Esophagus squamous epithelium (tissue), 5 donors: ENCODE measurements at regions not wholly inside any gene's neighbourhood (a gene's known extent, or its start where the extent isn't known, plus 50 kb on each side); places are given as distances from the start of the nearest gene placed in this dataset.
"Not testable (repeated sequence)": the region's sequence is repeated elsewhere in the genome, so short reads cannot be mapped to it uniquely, and the experiment has no call there.

Source experiments
- DNase-seq: peaks from one replicate; lab custom pipeline; 2025; lab: John Stamatoyannopoulos, UW
- H3K27ac ChIP-seq, 4 donors: fragments of 200-600 bp; sonication (generic); one replicate each; pipeline ENCODE4 v1.5.1; 2016 to 2019; ENCODE audit warnings: mild to moderate bottlenecking in 1 of 4
- H3K27me3 ChIP-seq, 4 donors: fragments of 200-600 bp; sonication (generic); 1 replicate in 3 of 4; 2 replicates in 1 of 4; pipeline versions ENCODE4 v1.5.1 to v1.6.0; 2017 to 2021; ENCODE audit warnings: antibody characterized with exemption in 1 of 4
- H3K36me3 ChIP-seq, 3 donors: fragments of 200-600 bp; sonication (generic); one replicate each; pipeline ENCODE4 v1.5.1; 2016 to 2019
- H3K4me1 ChIP-seq, 3 donors: fragments of 200-600 bp; sonication (generic); one replicate each; pipeline ENCODE4 v1.5.1; 2017 to 2019
- H3K4me3 ChIP-seq, 4 donors: fragments of 200-600 bp; sonication (generic); 1 replicate in 3 of 4; 2 replicates in 1 of 4; pipeline ENCODE4 v1.5.1; 2016 to 2019; ENCODE audit warnings: mild to moderate bottlenecking in 2 of 4, moderate library complexity in 1 of 4
- H3K9me3 ChIP-seq, 3 donors: fragments of 200-600 bp; sonication (generic); one replicate each; pipeline ENCODE4 v1.5.1; 2016 to 2019
- CTCF ChIP-seq, 6 experiments: fragments of 450-650 bp in 4 of 6; fragments of 200-600 bp in 2 of 6; sonication (generic) in 2 of 6; IDR thresholded peaks; one replicate each; pipeline ENCODE4 v1.5.1; 2016 to 2019; ENCODE audit warnings: antibody characterized with exemption in 6 of 6, mild to moderate bottlenecking in 4 of 6, moderate library complexity in 4 of 6
- POLR2A ChIP-seq, 4 donors: fragments of 450-650 bp; IDR thresholded peaks; one replicate each; pipeline ENCODE4 v1.6.1; 2017; ENCODE audit warnings: antibody characterized with exemption in 4 of 4, mild to moderate bottlenecking in 4 of 4, moderate library complexity in 3 of 4
- WGBS, 2 donors: methylation state at CpG; one replicate each; pipeline ENCODE4 v1.1.5; 2018; 5-methylcytosine and 5-hydroxymethylcytosine counted together
- intact Hi-C: fragments of 100-400 bp; cut with DNase I; formaldehyde crosslinking; loops from one replicate; pipeline ENCODE4 v1.15.0; 2022
- donor health status: DM: yes; HTN: yes; CAD: no.

- Histone ChIP-seq H3K9me3 (no peaks in the 10 kb centered on the region), H3K36me3 (no peaks in the 10 kb centered on the region), H3K27ac (no peak overlapping the region), H3K4me1 (peaks cover 16 to 32% (median 23%) of the 10 kb centered on the region in 3 donors), H3K27me3 (no peaks in the 10 kb centered on the region), H3K4me3 (no peak overlapping the region)
- intact Hi-C loops, result no loop called here
- DNase-seq, result no peak
- TF ChIP-seq CTCF (IDR thresholded peaks at IDR 0.05) (no peak), POLR2A (IDR thresholded peaks at IDR 0.05) (no peak)
- 55 to 58% methylated on average over 10 to 11 of the region's 11 CpGs for WGBS, 2 donors
Measured at GRCh38 chr4:184960505-184960971, 57.8 kb upstream of the HELT start.

- H3K9me3 ChIP-seq, result no peaks in the 10 kb centered on the region
- no peak overlapping the region for H3K4me3 ChIP-seq
- no peak for TF ChIP-seq CTCF (IDR thresholded peaks at IDR 0.05)
- TF ChIP-seq POLR2A (IDR thresholded peaks at IDR 0.05), result no peak
- no peak for DNase-seq
- H3K4me1 ChIP-seq, result peaks cover 16 to 32% (median 23%) of the 10 kb centered on the region in 3 donors
- no peaks in the 10 kb centered on the region for H3K36me3 ChIP-seq
- peak overlapping the region in 1 of 4 donors; percentile 3 for H3K27ac ChIP-seq
- H3K27me3 ChIP-seq, result no peaks in the 10 kb centered on the region
- 61 to 76% methylated on average over 3 to 8 of the region's 8 CpGs for WGBS, 2 donors
- intact Hi-C loops, result no loop called here
Measured at GRCh38 chr4:184961660-184962059, 56.6 kb upstream of the HELT start.

GRCh38 chr4:184962125-184962638, 56.1 kb upstream of the HELT start:
- TF ChIP-seq CTCF (IDR thresholded peaks at IDR 0.05) (no peak), POLR2A (IDR thresholded peaks at IDR 0.05) (no peak)
- no peak for DNase-seq
- WGBS, 2 donors, result 83 to 88% methylated on average over 11 of the region's 11 CpGs

GRCh38 chr4:184965230-184966050, 52.9 kb upstream of the HELT start:
- intact Hi-C loops, H3K4me3 ChIP-seq, H3K27ac ChIP-seq, H3K9me3 ChIP-seq, DNase-seq, H3K27me3 ChIP-seq, H3K36me3 ChIP-seq: not testable (repeated sequence)
- peaks cover 19 to 35% (median 23%) of the 10 kb centered on the region in 3 donors for H3K4me1 ChIP-seq
- 94 to 100% methylated on average over 10 to 32 of the region's 50 CpGs for WGBS, 2 donors

More at GRCh38 chr4:184962125-184962638, 56.1 kb upstream of the HELT start:
- Histone ChIP-seq H3K9me3 (no peaks in the 10 kb centered on the region), H3K4me1 (peaks cover 16 to 32% (median 23%) of the 10 kb centered on the region in 3 donors), H3K36me3 (no peaks in the 10 kb centered on the region), H3K27ac (no peak overlapping the region), H3K4me3 (no peak overlapping the region), H3K27me3 (no peaks in the 10 kb centered on the region)
- intact Hi-C loops, result no loop called here

GRCh38 chr4:184966051-184966691, 52.1 kb upstream of the HELT start:
- H3K27ac ChIP-seq, H3K4me3 ChIP-seq, DNase-seq, H3K27me3 ChIP-seq, H3K9me3 ChIP-seq, H3K36me3 ChIP-seq, intact Hi-C loops: not testable (repeated sequence)
- peaks cover 12 to 28% (median 16%) of the 10 kb centered on the region in 3 donors for H3K4me1 ChIP-seq
- WGBS, 2 donors, result 60 to 95% methylated on average over 1 to 13 of the region's 42 CpGs

- 87 to 89% methylated on average over 8 of the region's 15 CpGs for WGBS, 2 donors
- Histone ChIP-seq H3K27ac (peak overlapping the region in 2 of 4 donors; percentile 63 to 80), H3K4me1 (peaks cover 7 to 21% (median 11%) of the 10 kb centered on the region in 3 donors)
- H3K36me3 ChIP-seq, intact Hi-C loops, H3K9me3 ChIP-seq, DNase-seq, H3K4me3 ChIP-seq, H3K27me3 ChIP-seq: not testable (repeated sequence)
Measured at GRCh38 chr4:184967699-184968098, 50.6 kb upstream of the HELT start.
